ENCODE measurements at regions not wholly inside any gene's neighbourhood (a gene's known extent, or its start where the extent isn't known, plus 50 kb on each side); places are given as distances from the start of the nearest gene placed in this dataset.

DNA sequence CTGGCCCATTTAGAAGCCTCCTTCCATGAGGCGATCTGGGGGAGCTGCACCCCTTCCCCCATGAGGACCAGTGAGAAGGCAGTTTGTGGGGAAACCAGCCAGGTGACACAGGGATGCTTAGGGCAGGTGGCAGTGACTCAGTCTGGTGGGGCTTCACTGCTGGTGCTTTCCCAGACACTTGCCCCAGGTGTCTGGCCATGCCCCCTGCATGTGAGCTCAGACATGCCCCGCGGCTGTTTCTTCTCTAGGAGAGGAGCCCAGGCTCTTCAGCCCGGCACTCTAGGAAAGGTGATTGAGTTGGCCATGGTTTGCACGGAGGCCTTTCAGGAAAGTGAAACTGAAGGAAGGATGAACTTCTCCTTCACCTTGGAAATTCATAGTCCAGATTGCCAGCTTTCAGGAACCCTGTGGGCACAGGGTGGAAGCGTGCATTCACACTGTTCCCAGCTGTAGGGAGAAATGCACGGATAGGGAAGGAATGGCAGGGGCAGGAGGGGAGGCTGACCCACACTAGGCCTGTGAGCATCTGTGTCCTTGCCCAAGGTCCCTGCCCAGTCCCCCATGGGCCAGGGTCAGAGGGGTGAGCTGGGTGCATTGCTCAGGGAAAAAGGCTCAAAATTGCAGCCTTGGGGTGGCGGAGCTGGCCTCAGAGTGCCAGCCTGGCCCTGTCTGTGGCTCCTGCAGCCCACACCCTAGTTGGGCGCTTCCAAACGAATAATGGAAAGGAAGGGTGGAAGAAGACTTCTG lies 359.1 kb downstream of the GLRX3 start:
- TF ChIP-seq, protein P1, sequence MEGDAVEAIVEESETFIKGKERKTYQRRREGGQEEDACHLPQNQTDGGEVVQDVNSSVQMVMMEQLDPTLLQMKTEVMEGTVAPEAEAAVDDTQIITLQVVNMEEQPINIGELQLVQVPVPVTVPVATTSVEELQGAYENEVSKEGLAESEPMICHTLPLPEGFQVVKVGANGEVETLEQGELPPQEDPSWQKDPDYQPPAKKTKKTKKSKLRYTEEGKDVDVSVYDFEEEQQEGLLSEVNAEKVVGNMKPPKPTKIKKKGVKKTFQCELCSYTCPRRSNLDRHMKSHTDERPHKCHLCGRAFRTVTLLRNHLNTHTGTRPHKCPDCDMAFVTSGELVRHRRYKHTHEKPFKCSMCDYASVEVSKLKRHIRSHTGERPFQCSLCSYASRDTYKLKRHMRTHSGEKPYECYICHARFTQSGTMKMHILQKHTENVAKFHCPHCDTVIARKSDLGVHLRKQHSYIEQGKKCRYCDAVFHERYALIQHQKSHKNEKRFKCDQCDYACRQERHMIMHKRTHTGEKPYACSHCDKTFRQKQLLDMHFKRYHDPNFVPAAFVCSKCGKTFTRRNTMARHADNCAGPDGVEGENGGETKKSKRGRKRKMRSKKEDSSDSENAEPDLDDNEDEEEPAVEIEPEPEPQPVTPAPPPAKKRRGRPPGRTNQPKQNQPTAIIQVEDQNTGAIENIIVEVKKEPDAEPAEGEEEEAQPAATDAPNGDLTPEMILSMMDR (IDR thresholded peaks at IDR 0.05; ENCODE audit: insufficient read depth, low read length) = no peak
- no peak for TF ChIP-seq POLR2AphosphoS5 (IDR thresholded peaks at IDR 0.05; ENCODE audit: low read depth)
- TF ChIP-seq GABPA (IDR thresholded peaks at IDR 0.05; ENCODE audit: low read depth) = no peak
- TF ChIP-seq, protein P2, sequence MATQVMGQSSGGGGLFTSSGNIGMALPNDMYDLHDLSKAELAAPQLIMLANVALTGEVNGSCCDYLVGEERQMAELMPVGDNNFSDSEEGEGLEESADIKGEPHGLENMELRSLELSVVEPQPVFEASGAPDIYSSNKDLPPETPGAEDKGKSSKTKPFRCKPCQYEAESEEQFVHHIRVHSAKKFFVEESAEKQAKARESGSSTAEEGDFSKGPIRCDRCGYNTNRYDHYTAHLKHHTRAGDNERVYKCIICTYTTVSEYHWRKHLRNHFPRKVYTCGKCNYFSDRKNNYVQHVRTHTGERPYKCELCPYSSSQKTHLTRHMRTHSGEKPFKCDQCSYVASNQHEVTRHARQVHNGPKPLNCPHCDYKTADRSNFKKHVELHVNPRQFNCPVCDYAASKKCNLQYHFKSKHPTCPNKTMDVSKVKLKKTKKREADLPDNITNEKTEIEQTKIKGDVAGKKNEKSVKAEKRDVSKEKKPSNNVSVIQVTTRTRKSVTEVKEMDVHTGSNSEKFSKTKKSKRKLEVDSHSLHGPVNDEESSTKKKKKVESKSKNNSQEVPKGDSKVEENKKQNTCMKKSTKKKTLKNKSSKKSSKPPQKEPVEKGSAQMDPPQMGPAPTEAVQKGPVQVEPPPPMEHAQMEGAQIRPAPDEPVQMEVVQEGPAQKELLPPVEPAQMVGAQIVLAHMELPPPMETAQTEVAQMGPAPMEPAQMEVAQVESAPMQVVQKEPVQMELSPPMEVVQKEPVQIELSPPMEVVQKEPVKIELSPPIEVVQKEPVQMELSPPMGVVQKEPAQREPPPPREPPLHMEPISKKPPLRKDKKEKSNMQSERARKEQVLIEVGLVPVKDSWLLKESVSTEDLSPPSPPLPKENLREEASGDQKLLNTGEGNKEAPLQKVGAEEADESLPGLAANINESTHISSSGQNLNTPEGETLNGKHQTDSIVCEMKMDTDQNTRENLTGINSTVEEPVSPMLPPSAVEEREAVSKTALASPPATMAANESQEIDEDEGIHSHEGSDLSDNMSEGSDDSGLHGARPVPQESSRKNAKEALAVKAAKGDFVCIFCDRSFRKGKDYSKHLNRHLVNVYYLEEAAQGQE (IDR thresholded peaks at IDR 0.05; ENCODE audit: insufficient replicate concordance, low read depth) = no peak
